ENCODE measurements at regions not wholly inside any gene's neighbourhood (a gene's known extent, or its start where the extent isn't known, plus 50 kb on each side); places are given as distances from the start of the nearest gene placed in this dataset.

GRCh38 chr18:61169386-61169785 is 163.8 kb upstream of the CDH20 start:
- H3K27ac ChIP-seq, result no peak overlapping the region
- no peak for TF ChIP-seq CTCF (IDR thresholded peaks at IDR 0.05)
- no peak for TF ChIP-seq ZFX (IDR thresholded peaks at IDR 0.05; ENCODE audit: borderline replicate concordance)

- H3K27ac ChIP-seq, result no peak overlapping the region
- no peak for TF ChIP-seq CTCF (IDR thresholded peaks at IDR 0.05)
- no peak for TF ChIP-seq ZFX (IDR thresholded peaks at IDR 0.05; ENCODE audit: borderline replicate concordance)
Measured at GRCh38 chr18:61172624-61173023, 160.6 kb upstream of the CDH20 start.

GRCh38 chr18:61173554-61173953 is 159.7 kb upstream of the CDH20 start:
- H3K27ac ChIP-seq, result no peak overlapping the region
- TF ChIP-seq ZFX (IDR thresholded peaks at IDR 0.05; ENCODE audit: borderline replicate concordance), result no peak
- TF ChIP-seq CTCF (IDR thresholded peaks at IDR 0.05), result no peak

- no peak overlapping the region for H3K27ac ChIP-seq
- TF ChIP-seq ZFX (IDR thresholded peaks at IDR 0.05; ENCODE audit: borderline replicate concordance) (no peak), CTCF (IDR thresholded peaks at IDR 0.05) (no peak)
Measured at GRCh38 chr18:61183798-61184197, 149.4 kb upstream of the CDH20 start.

- H3K27ac ChIP-seq, result no peak overlapping the region
- TF ChIP-seq ZFX (IDR thresholded peaks at IDR 0.05; ENCODE audit: borderline replicate concordance), result no peak
Measured at GRCh38 chr18:61187971-61188370, 145.3 kb upstream of the CDH20 start.

GRCh38 chr18:61189376-61189775 is 143.9 kb upstream of the CDH20 start:
- TF ChIP-seq CTCF (IDR thresholded peaks at IDR 0.05) (no peak), ZFX (IDR thresholded peaks at IDR 0.05; ENCODE audit: borderline replicate concordance) (no peak)
- H3K27ac ChIP-seq, result no peak overlapping the region

GRCh38 chr18:61194726-61195125 is 138.5 kb upstream of the CDH20 start:
- TF ChIP-seq ZFX (IDR thresholded peaks at IDR 0.05; ENCODE audit: borderline replicate concordance), result no peak
- TF ChIP-seq CTCF (IDR thresholded peaks at IDR 0.05), result no peak
- no peak overlapping the region for H3K27ac ChIP-seq

GRCh38 chr18:61196750-61197149 is 136.5 kb upstream of the CDH20 start:
- no peak for TF ChIP-seq CTCF (IDR thresholded peaks at IDR 0.05)
- no peak overlapping the region for H3K27ac ChIP-seq
